HG03521 (cell line): ENCODE measurements at regions not wholly inside any gene's neighbourhood (a gene's known extent, or its start where the extent isn't known, plus 50 kb on each side); places are given as distances from the start of the nearest gene placed in this dataset.

Experiments used
- ATAC-seq: cut with Tn5 transposase; IDR thresholded peaks from one replicate; pipeline ENCODE4 v1.9.1; 2021; ENCODE audit warnings: mild to moderate bottlenecking, moderate library complexity; ENCODE audit not compliant: unreplicated experiment

GRCh38 chr22:49426618-49427266 lies 400.9 kb downstream of the BRD1 start:
- ATAC-seq: no peak

- no peak for ATAC-seq
Measured at GRCh38 chr22:49426098-49426497, 401.6 kb downstream of the BRD1 start.

- ATAC-seq: no peak
Measured at GRCh38 chr22:49425356-49425755, 402.3 kb downstream of the BRD1 start.

- ATAC-seq: no peak
Measured at GRCh38 chr22:49424893-49425270, 402.8 kb downstream of the BRD1 start.

DNA sequence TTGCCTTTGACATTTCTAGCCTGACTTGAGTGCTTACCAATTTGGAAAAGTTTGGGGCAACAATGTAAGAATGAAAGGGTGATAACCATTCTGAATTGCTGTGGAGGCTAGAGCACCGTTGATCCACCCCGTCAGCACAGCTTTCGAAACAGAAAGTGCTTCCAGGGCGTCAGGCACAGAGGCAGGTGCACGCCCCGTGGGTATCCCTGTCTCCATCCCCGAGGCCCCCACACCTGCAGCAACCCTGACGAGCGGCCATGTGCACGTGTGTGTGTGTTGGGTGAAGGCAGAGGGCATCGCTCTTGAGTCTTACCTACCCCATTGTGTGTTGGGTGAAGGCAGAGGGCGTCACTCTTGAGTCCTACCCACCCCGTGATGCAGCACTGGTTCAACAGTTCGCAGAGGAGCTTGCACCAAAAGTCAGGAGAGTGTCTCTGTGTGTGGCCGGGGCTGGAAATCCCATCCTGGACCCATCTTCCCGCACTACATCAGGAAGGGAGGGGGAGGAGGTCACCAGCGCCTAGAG lies 404.5 kb downstream of the BRD1 start:
- ATAC-seq: no peak

GRCh38 chr22:49422701-49423100 lies 405.0 kb downstream of the BRD1 start:
- no peak for ATAC-seq

- no peak for ATAC-seq
Measured at GRCh38 chr22:49420651-49421050, 407.0 kb downstream of the BRD1 start.

- no peak for ATAC-seq
Measured at GRCh38 chr22:49419661-49420060, 408.0 kb downstream of the BRD1 start.

DNA sequence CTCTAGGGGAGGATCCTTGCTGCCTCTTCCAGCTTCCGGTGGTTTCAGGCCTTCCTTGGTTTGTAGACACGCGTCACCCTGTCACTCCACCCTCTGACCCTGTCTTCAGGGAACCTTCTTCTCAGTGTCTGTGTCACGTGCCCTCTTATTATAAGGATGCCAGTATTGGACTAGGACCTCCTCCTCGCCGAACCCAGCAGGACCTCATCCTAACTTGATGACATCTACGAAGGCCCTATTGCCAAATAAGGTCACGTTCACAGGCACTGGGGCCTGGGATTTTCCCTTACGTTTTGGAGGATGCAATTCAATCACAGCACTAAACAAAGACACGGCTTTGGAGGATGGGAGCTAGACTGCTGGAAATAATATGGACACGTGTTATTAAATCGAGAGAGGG lies 408.7 kb downstream of the BRD1 start:
- ATAC-seq: no peak

- no peak for ATAC-seq
Measured at GRCh38 chr22:49418341-49418894, 409.3 kb downstream of the BRD1 start.

- ATAC-seq: no peak
Measured at GRCh38 chr22:49417833-49418232, 409.8 kb downstream of the BRD1 start.

- ATAC-seq: no peak
Measured at GRCh38 chr22:49417326-49417725, 410.3 kb downstream of the BRD1 start.

DNA sequence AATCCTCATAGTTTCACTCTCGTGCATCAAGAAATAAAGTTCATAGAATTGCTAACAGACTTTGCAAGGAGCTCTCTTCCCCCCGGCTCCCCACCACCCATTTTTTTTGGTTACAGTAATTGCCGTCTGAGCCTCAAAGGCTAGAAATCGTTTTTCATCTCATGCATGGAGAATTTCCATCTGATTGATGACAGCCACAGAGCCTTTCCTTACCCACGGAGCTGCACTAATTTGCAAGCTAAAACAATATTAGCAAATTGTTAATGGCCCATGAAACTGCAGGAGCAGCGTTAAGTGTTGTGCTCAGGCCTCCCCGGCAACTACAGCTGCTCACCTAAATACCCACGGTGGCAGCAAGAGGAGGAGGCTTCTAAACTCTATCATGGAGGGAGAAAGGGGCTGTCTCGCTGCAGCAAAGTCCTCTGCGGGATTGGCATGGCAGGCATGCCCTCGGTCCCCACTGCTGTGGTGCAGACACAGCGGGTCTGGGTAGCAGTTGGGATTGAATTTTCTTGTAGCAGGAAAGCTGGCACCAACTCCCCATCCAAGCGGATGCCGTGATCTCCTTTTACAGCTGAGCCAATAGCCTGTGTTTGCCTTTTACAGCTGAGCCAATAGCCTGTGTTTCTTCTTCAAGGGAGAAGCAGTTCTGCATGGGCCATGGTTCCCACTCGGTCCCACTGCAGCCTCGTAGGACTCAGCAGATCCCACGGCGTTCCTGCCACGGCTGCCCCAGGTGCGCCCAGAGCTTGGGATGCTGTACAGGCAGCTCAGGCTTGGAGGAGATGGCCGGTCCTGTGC lies 412.3 kb downstream of the BRD1 start:
- ATAC-seq: no peak

DNA sequence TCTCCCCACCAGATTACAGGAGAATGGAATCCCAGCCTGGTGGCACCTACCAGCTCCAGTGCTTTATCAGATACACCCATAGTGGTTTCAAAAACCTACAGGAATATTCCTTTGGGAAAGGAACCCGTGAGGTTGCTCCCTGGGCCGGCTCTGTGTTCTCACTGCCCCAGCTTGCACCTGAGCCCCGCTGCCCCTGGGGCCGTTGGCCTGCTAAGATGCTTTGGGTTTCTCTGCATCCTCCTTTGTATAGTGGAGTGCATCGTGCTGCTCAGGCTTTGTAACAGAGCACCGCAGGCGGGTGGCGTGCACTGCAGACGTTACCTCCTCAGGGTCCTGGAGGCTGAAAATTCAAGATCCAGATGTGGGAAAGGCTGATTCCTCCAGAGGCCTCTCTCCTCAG lies 414.1 kb downstream of the BRD1 start:
- ATAC-seq: no peak

DNA sequence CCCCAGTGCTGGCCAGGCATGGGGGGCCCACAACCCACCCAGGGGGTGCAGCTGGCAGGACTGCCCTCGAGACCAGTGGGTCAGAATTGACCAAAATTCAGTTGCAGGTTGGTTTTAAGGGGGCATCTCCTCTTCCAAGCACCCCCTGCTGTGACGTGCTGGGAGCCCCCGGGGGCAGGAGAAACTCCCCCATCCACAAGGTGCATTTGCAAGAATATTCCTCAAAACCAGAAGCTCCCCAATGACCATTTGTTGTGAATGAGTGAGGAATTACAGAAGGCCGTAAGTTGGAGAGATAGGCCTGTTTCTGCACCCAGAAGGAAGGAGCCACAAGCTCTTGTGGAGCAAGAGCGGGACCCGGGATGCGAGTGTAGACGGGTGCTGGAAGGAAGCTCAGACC lies 414.5 kb downstream of the BRD1 start:
- ATAC-seq: no peak

DNA sequence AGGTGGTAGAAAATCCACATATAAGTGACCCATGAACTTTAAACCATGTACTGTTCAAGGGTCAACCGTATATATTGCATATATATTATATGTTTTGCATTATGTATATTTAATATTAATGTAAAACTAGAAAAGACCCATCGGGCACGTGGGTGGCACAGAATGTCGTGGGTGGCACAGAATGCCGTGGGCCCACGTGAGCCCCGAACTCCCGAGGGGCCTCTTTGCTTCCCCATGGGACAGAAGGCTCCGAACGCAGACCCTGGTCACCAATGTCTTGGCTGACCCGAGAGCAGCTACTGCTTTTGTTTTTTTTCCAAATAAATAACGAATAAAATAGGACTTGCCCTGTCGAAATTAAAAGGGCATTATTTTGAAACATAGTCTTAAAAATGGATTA lies 415.4 kb downstream of the BRD1 start:
- ATAC-seq: no peak

DNA sequence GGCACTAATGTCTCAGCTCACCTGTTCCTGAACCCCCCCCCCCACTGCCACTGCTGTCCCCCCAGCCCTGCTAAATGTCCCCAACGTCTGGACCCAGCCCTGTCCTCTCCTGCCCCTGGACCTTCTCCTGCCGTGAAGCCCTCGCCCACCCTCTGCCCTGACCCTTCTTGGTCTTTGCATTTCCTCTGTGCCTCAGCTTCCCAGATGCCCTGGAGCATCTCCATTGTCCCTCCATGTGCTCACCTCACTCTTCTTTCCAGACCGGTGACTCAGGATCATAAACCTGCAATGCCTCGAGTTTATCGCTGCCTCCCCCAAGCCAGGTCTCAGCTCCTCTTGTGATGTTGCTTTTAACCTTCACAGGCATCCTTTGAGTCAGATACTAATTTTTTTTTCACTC lies 416.4 kb downstream of the BRD1 start:
- no peak for ATAC-seq

DNA sequence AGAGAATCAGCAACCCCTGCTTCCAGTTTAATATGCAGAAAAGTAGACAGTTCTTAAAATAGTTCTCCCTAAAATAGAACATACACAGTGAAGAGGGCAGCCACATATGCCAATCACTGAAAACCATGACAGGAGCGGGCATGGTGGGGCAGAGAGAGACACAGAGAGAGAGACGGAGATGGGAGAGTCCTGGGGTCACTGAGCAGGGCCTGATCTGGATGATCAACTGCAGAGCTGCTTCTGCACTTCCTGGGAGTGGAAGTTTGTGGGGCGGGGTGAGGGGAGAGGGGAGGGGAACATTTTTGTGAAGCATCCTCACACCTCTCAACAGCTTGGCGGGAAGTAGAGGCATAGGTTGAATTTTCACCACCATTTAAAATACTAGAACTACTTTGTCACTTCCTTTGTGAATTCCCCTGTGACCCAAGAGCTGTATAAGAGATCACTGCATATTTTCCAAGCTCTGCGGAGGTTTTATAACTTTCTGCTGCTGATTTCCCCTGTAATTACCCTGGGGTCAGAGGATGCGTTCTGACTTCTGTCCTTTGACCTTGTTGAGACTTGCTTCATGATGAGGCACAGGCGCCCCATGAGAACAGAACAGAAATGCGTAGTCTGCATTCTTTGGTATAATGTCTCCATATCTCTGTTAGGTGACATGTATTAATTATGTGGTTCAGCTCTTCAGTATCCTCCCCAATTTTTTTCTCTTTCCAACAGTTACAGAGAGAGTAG lies 419.4 kb downstream of the BRD1 start:
- ATAC-seq: no peak

DNA sequence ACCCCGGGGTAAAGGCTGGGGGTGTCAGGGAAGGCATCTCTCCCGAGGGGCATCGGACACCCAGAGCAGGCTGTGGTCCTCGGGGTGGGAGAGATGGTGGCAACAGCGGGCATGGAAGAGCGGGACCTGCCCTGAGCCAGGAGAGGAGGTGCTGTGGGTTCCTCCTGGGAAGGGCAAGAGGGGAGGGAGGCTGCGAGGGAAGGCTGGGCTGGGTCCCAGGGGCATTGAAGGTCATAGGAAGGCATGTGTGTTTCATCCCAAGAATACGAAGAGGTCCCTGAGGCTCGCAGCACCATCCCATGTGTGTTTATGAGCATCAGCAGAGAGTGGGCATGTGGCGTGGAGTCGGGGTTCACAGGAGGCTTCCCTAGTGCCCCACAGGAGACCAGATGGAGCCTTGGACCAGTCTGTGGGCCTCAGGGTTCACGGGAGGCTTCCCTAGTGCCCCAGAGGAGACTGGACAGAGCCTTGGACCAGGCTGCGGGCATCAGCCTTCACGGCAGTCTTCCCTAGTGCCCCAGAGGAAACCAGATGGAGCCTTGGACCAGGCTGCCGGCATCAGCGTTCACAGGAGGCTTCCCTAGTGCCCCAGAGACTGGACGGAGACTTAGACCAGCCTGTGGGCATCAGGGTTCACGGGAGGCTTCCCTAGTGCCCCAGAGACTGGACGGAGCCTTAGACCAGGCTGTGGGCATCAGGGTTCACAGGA lies 420.6 kb downstream of the BRD1 start:
- no peak for ATAC-seq

- no peak for ATAC-seq
Measured at GRCh38 chr22:49406047-49406650, 421.5 kb downstream of the BRD1 start.
